SK-N-MC (cell line): ENCODE measurements at regions not wholly inside any gene's neighbourhood (a gene's known extent, or its start where the extent isn't known, plus 50 kb on each side); places are given as distances from the start of the nearest gene placed in this dataset.

Experiments
- EZH2 ChIP-seq: fragments of 200-600 bp; sonication (generic); IDR thresholded peaks from one replicate; pipeline ENCODE4 v1.6.1; 2017; ENCODE audit warnings: antibody characterized with exemption
- FOXP2 ChIP-seq: optimal IDR thresholded peaks from 2 replicates; pipeline ENCODE3; 2011; ENCODE audit warnings: mild to moderate bottlenecking, moderate library complexity; ENCODE audit not compliant: insufficient read depth; ENCODE audit errors: extremely low read length, control extremely low read depth
- POLR2AphosphoS5 ChIP-seq: IDR thresholded peaks from 2 replicates; pipeline ENCODE4 v1.6.1; 2012; ENCODE audit warnings: mild to moderate bottlenecking, low read depth, low read length, borderline replicate concordance

- TF ChIP-seq POLR2AphosphoS5 (no peak), EZH2 (no peak), FOXP2 (no peak)
Measured at GRCh38 chr9:84492366-84493159, 152.0 kb upstream of the SLC28A3 start.
